ENCODE measurements at regions not wholly inside any gene's neighbourhood (a gene's known extent, or its start where the extent isn't known, plus 50 kb on each side); places are given as distances from the start of the nearest gene placed in this dataset.
"Not testable (repeated sequence)": the region's sequence is repeated elsewhere in the genome, so short reads cannot be mapped to it uniquely, and the experiment has no call there.

DNA sequence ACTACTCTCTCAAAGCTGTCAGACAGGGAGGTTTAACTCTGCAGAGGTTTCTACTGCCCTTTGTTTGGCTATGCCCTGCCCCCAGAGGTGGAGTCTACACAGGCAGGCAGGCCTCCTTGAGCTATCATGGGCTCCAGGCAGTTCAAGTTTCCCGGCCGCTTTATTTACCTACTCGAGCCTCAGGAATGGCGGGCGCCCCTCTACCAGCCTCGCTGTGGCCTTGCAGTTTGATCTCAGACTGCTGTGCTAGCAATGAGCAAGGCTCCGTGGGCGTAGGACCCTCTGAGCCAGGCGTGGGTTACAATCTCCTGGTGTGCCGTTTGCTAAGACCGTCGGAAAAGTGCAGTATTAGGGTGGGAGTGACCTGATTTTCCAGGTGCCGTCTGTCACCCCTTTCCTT, 124.3 kb downstream of the PTCHD1 start:
- intact Hi-C loops (cut with micrococcal nuclease); H3K4me2 ChIP-seq (ENCODE audit: insufficient read depth, low read length); H3K27me3 ChIP-seq (ENCODE audit: control insufficient read depth in 2 of 2, insufficient read depth in 2 of 2, low read length in 2 of 2); FAIRE-seq; H3K27ac ChIP-seq (ENCODE audit: insufficient read depth, low read depth, low read length); H3K9me1 ChIP-seq (replicated peaks; ENCODE audit: control insufficient read depth, extremely low read depth, insufficient read depth, low read length); BruUV-seq (replicated peaks); CTCF ChIA-PET; H3K9me3 ChIP-seq (replicated peaks; ENCODE audit: control insufficient read depth, insufficient read depth, low read length); H3K9ac ChIP-seq (replicated peaks; ENCODE audit: extremely low read depth, insufficient read depth, low read length); DNase-seq (ENCODE audit: low read depth, low spot score); H3K4me1 ChIP-seq (ENCODE audit: control insufficient read depth, extremely low read depth, insufficient read depth, low read length); H4K20me1 ChIP-seq (replicated peaks; ENCODE audit: control insufficient read depth, extremely low read depth, insufficient read depth, low read length); dilution Hi-C loops (cut with MboI; ENCODE audit: extremely low pct_ligation_motif_present, low sequenced_read_pairs); H3K4me3 ChIP-seq (replicated peaks in 1 of 3; ENCODE audit: insufficient read depth in 1 of 3, low read depth in 1 of 3, low read length in 3 of 3); H3K79me2 ChIP-seq (ENCODE audit: control insufficient read depth, insufficient read depth, low read length); H2AFZ ChIP-seq (ENCODE audit: low read depth, low read length); POLR2A ChIA-PET; H3K36me3 ChIP-seq (ENCODE audit: control insufficient read depth in 2 of 2, extremely low read depth in 1 of 2, insufficient read depth in 2 of 2, low read length in 2 of 2): not testable (repeated sequence)

DNA sequence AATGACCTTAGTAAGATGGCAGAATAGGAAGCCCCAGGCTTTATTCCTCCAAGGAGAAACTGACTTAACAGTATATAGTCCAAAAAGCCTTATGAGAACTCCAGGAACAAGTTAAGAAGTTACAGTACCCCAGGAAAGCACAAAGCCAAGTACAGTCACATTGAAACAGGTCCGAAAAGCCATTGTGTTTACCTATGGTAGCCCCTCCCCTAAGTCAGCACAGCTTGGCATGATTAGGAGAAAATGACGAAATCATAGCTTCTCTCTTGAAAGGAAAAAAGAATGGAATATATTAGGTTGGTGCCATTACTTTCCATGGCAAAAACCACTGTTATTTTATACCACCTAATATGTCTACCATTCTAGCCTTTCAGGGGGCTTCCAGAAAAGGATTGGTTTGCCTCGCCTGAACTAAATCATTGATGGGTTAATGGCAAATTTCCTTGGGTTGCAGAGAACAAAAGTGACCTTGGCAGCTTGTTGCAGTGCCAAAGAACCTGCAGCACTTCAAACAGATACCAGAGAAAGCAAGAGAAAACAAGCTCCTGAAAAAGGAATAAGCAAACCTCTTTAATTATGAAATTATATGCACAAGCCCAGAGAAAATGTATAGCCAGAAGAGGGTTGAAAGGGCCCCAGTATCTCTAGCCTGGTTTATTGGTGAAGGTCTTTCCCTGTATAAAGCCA, 130.6 kb downstream of the PTCHD1 start:
- no peak overlapping the region for H3K9ac ChIP-seq (replicated peaks; ENCODE audit: extremely low read depth, insufficient read depth, low read length)
- intact Hi-C loops (cut with micrococcal nuclease) = no loop called here
- no peak overlapping the region for H3K4me3 ChIP-seq (replicated peaks in 1 of 3; ENCODE audit: insufficient read depth in 1 of 3, low read depth in 1 of 3, low read length in 3 of 3)
- no peaks in the 10 kb centered on the region for H3K36me3 ChIP-seq (ENCODE audit: control insufficient read depth in 2 of 2, extremely low read depth in 1 of 2, insufficient read depth in 2 of 2, low read length in 2 of 2)
- POLR2A ChIA-PET = no interaction called here
- no TSS peak for BruUV-seq (replicated peaks)
- no peaks in the 10 kb centered on the region for H3K9me1 ChIP-seq (replicated peaks; ENCODE audit: control insufficient read depth, extremely low read depth, insufficient read depth, low read length)
- H3K79me2 ChIP-seq (ENCODE audit: control insufficient read depth, insufficient read depth, low read length) = no peaks in the 10 kb centered on the region
- H3K9me3 ChIP-seq (replicated peaks; ENCODE audit: control insufficient read depth, insufficient read depth, low read length) = no peaks in the 10 kb centered on the region
- TF ChIP-seq FOS (IDR thresholded peaks at IDR 0.05; ENCODE audit: borderline replicate concordance, insufficient read depth, low read length) (no peak), POLR2A (IDR thresholded peaks at IDR 0.05; ENCODE audit: low read depth, low read length) (no peak), POLR2AphosphoS5 (IDR thresholded peaks at IDR 0.05; ENCODE audit: insufficient read depth, low read depth, low read length) (no peak), GATA2 (IDR thresholded peaks at IDR 0.05; ENCODE audit: insufficient read depth, insufficient read length, low read depth, low read length) (no peak), MYC (IDR thresholded peaks at IDR 0.05; ENCODE audit: low read depth, low read length) (no peak), EZH2 (IDR thresholded peaks at IDR 0.05; ENCODE audit: borderline replicate concordance, low read depth, low read length, severe bottlenecking) (no peak), JUN (IDR thresholded peaks at IDR 0.05; ENCODE audit: borderline replicate concordance, insufficient read depth, insufficient read length, low read depth) (no peak)
- TF ChIP-seq, protein P1, sequence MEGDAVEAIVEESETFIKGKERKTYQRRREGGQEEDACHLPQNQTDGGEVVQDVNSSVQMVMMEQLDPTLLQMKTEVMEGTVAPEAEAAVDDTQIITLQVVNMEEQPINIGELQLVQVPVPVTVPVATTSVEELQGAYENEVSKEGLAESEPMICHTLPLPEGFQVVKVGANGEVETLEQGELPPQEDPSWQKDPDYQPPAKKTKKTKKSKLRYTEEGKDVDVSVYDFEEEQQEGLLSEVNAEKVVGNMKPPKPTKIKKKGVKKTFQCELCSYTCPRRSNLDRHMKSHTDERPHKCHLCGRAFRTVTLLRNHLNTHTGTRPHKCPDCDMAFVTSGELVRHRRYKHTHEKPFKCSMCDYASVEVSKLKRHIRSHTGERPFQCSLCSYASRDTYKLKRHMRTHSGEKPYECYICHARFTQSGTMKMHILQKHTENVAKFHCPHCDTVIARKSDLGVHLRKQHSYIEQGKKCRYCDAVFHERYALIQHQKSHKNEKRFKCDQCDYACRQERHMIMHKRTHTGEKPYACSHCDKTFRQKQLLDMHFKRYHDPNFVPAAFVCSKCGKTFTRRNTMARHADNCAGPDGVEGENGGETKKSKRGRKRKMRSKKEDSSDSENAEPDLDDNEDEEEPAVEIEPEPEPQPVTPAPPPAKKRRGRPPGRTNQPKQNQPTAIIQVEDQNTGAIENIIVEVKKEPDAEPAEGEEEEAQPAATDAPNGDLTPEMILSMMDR (IDR thresholded peaks at IDR 0.05; ENCODE audit: extremely low read depth in 1 of 2, insufficient read depth in 1 of 2, low read depth in 1 of 2, low read length in 2 of 2) = no peak
- TF ChIP-seq, protein P2, sequence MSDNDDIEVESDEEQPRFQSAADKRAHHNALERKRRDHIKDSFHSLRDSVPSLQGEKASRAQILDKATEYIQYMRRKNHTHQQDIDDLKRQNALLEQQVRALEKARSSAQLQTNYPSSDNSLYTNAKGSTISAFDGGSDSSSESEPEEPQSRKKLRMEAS (IDR thresholded peaks at IDR 0.05; ENCODE audit: insufficient read depth, insufficient read length) = no peak
- no peak overlapping the region for H2AFZ ChIP-seq (ENCODE audit: low read depth, low read length)
- dilution Hi-C loops (cut with MboI; ENCODE audit: extremely low pct_ligation_motif_present, low sequenced_read_pairs) = no loop called here
- FAIRE-seq = no peak
- no peaks in the 10 kb centered on the region for H4K20me1 ChIP-seq (replicated peaks; ENCODE audit: control insufficient read depth, extremely low read depth, insufficient read depth, low read length)
- H3K27me3 ChIP-seq (ENCODE audit: control insufficient read depth in 2 of 2, insufficient read depth in 2 of 2, low read length in 2 of 2) = no peaks in the 10 kb centered on the region
- H3K27ac ChIP-seq (ENCODE audit: insufficient read depth, low read depth, low read length) = no peak overlapping the region
- CTCF ChIA-PET = no interaction called here
- H3K4me1 ChIP-seq (ENCODE audit: control insufficient read depth, extremely low read depth, insufficient read depth, low read length) = no peaks in the 10 kb centered on the region
- no peak for DNase-seq (ENCODE audit: low read depth, low spot score)
- H3K4me2 ChIP-seq (ENCODE audit: insufficient read depth, low read length) = no peak overlapping the region

All from endothelial cell of umbilical vein (primary cell).